ENCODE measurements at regions not wholly inside any gene's neighbourhood (a gene's known extent, or its start where the extent isn't known, plus 50 kb on each side); places are given as distances from the start of the nearest gene placed in this dataset.

DNA sequence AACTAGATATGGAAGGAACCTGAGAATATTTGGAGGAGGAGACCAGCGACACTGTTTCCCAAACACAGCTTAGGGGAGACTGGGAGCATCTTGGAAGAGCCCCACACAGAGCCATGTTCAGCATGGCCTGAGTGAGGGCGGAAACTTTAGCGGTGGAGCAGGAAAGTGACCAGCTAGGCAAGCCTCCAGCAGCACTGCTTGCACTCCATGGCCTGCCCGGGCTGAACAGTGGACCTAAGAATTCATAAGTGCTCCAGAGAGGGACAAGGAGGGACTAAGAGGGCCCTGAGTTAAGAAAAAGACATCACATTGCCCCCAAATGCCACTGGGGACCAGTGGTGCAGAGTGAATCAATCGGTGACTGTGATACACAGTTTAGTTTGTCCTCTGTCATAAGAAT, 566.4 kb downstream of the TNS1 start:
- Histone ChIP-seq H4K20me1 (ENCODE audit: insufficient read depth, low read length) (no peaks in the 10 kb centered on the region), H3K4me1 (ENCODE audit: insufficient read depth, low read length, poor library complexity, severe bottlenecking) (no peaks in the 10 kb centered on the region), H3K9me2 (ENCODE audit: insufficient read depth, low read length) (no peaks in the 10 kb centered on the region), H3K36me3 (ENCODE audit: insufficient read depth, low read length) (no peaks in the 10 kb centered on the region), H3K79me2 (ENCODE audit: insufficient read depth, low read depth, low read length) (no peaks in the 10 kb centered on the region), H3K4me3 (ENCODE audit: low read depth, low read length, poor library complexity, severe bottlenecking) (no peak overlapping the region), H2AFZ (ENCODE audit: low read length) (no peak overlapping the region), H3K4me2 (ENCODE audit: low read length) (no peak overlapping the region), H3K9me3 (ENCODE audit: low read length) (no peaks in the 10 kb centered on the region), H3K27ac (ENCODE audit: low read depth, low read length, poor library complexity, severe bottlenecking) (no peak overlapping the region)
- TF ChIP-seq EZH2phosphoT487 (IDR thresholded peaks at IDR 0.05; ENCODE audit: borderline replicate concordance, low read depth, low read length), result no peak
- TF ChIP-seq, protein P1, sequence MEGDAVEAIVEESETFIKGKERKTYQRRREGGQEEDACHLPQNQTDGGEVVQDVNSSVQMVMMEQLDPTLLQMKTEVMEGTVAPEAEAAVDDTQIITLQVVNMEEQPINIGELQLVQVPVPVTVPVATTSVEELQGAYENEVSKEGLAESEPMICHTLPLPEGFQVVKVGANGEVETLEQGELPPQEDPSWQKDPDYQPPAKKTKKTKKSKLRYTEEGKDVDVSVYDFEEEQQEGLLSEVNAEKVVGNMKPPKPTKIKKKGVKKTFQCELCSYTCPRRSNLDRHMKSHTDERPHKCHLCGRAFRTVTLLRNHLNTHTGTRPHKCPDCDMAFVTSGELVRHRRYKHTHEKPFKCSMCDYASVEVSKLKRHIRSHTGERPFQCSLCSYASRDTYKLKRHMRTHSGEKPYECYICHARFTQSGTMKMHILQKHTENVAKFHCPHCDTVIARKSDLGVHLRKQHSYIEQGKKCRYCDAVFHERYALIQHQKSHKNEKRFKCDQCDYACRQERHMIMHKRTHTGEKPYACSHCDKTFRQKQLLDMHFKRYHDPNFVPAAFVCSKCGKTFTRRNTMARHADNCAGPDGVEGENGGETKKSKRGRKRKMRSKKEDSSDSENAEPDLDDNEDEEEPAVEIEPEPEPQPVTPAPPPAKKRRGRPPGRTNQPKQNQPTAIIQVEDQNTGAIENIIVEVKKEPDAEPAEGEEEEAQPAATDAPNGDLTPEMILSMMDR (conservative IDR thresholded peaks at IDR 0.05; ENCODE audit: low read length), result no peak
- ChIA-PET CTCF (ENCODE audit: unreplicated experiment) (no interaction called here), POLR2A (no interaction called here)
- intact Hi-C loops (cut with micrococcal nuclease; ENCODE audit: unreplicated experiment), result no loop called here
- DNase-seq (ENCODE audit: low spot score), result no peak
- BruUV-seq (replicated peaks), result no TSS peak

DNA sequence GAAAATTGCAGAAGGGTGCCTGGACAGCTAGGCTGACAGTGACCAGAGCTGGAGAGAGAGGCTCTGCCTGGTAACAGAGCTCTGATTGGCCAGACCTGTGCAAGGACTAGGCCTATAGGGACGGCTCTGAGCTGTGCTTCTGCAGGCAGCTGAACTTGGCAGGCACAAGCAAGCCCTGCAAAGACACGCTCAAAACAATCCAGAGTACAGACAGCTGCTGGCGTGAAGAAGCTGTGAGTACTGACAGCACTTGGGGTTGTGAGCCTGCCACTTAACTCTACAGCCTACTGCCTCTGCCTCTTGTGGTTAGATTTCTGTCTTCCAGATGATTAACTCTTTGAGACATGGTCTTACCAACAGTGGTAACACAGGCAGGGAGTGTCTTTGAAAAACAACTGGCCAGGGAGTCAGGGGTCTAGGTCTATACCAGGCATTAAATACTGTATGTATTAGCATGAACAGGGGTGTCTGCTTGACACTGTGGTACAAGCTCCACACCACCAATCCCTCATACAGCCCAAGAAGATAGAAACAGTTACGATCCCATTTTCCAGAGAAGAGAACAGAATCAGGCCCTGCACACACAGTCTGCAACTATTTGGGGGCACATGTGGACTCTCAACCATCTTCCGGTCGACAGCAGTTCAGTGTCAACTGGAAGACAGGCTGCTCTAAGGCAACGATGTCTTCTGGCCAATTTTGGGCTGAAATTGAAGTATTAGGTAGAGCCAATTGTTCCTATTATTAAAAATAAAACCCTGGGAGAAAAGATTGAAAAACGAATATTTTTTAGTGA, 568.4 kb downstream of the TNS1 start:
- no TSS peak for BruUV-seq (replicated peaks)
- intact Hi-C loops (cut with micrococcal nuclease; ENCODE audit: unreplicated experiment), result no loop called here
- Histone ChIP-seq H4K20me1 (ENCODE audit: insufficient read depth, low read length) (no peaks in the 10 kb centered on the region), H3K4me1 (ENCODE audit: insufficient read depth, low read length, poor library complexity, severe bottlenecking) (no peaks in the 10 kb centered on the region), H3K79me2 (ENCODE audit: insufficient read depth, low read depth, low read length) (no peaks in the 10 kb centered on the region), H3K4me2 (ENCODE audit: low read length) (no peak overlapping the region), H2AFZ (ENCODE audit: low read length) (no peak overlapping the region), H3K4me3 (ENCODE audit: low read depth, low read length, poor library complexity, severe bottlenecking) (no peak overlapping the region), H3K36me3 (ENCODE audit: insufficient read depth, low read length) (no peaks in the 10 kb centered on the region), H3K27ac (ENCODE audit: low read depth, low read length, poor library complexity, severe bottlenecking) (no peak overlapping the region), H3K9me3 (ENCODE audit: low read length) (no peaks in the 10 kb centered on the region), H3K9me2 (ENCODE audit: insufficient read depth, low read length) (no peaks in the 10 kb centered on the region)
- ChIA-PET POLR2A (no interaction called here), CTCF (ENCODE audit: unreplicated experiment) (no interaction called here)
- peak; percentile 7 for DNase-seq (ENCODE audit: low spot score)
- TF ChIP-seq, protein P1 (conservative IDR thresholded peaks at IDR 0.05; ENCODE audit: low read length), result no peak
- no peak for TF ChIP-seq EZH2phosphoT487 (IDR thresholded peaks at IDR 0.05; ENCODE audit: borderline replicate concordance, low read depth, low read length)

DNA sequence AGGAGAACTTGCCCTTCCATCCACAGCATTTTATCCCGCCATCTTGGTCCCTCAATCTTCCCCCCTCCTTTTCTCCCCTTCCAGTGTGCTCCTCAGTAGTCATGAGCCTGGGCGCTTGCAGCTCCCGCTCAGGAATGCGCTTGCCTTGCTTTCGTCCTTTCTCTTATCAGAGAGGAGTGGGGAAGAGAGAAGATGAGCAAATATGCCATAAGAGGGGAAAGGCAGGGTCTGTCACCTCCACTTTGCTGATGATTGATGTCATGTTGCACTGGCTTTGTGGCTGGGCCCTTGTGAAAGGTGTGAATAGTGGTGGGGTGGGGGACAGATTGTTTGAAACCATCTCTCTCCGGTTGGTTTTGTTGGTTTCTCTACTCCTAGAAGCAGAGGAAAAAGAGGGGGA, 569.3 kb downstream of the TNS1 start:
- POLR2A ChIA-PET, result no interaction called here
- H4K20me1 ChIP-seq (ENCODE audit: insufficient read depth, low read length), result no peaks in the 10 kb centered on the region
- H3K4me1 ChIP-seq (ENCODE audit: insufficient read depth, low read length, poor library complexity, severe bottlenecking), result no peaks in the 10 kb centered on the region
- no peak overlapping the region for H3K27ac ChIP-seq (ENCODE audit: low read depth, low read length, poor library complexity, severe bottlenecking)
- H3K9me3 ChIP-seq (ENCODE audit: low read length), result no peaks in the 10 kb centered on the region
- no peak overlapping the region for H2AFZ ChIP-seq (ENCODE audit: low read length)
- no peak overlapping the region for H3K4me2 ChIP-seq (ENCODE audit: low read length)
- H3K4me3 ChIP-seq (ENCODE audit: low read depth, low read length, poor library complexity, severe bottlenecking), result no peak overlapping the region
- CTCF ChIA-PET (ENCODE audit: unreplicated experiment), result no interaction called here
- intact Hi-C loops (cut with micrococcal nuclease; ENCODE audit: unreplicated experiment), result no loop called here
- TF ChIP-seq, protein P1 (conservative IDR thresholded peaks at IDR 0.05; ENCODE audit: low read length), result no peak
- TF ChIP-seq EZH2phosphoT487 (IDR thresholded peaks at IDR 0.05; ENCODE audit: borderline replicate concordance, low read depth, low read length), result no peak
- H3K79me2 ChIP-seq (ENCODE audit: insufficient read depth, low read depth, low read length), result no peaks in the 10 kb centered on the region
- BruUV-seq (replicated peaks), result no TSS peak
- H3K36me3 ChIP-seq (ENCODE audit: insufficient read depth, low read length), result no peaks in the 10 kb centered on the region
- DNase-seq (ENCODE audit: low spot score), result no peak
- no peaks in the 10 kb centered on the region for H3K9me2 ChIP-seq (ENCODE audit: insufficient read depth, low read length)
